ENCODE measurements at regions not wholly inside any gene's neighbourhood (a gene's known extent, or its start where the extent isn't known, plus 50 kb on each side); places are given as distances from the start of the nearest gene placed in this dataset.

DNA sequence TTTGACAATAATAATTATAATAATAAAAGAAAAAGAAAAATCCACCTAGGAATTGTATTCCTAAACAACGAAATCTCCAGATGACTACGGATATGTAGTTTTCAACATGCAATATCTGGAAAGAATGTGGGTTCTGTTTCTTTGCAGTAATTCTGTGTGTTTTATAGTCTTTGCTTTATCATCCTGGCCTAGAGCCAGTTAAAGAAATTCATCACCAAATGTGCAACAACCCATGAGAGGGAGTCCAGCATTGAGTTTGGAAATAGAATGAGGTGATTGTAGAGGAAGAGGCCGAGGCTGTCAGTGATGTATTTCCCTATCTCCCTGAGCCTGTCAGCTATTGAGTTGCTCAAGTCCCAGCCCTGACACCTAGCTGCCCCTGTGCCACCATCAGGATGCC lies 200.5 kb upstream of the DCN start:
- no peak overlapping the region for H3K4me3 ChIP-seq (replicated peaks; ENCODE audit: insufficient read depth, low read length)
- H3K27ac ChIP-seq (replicated peaks): no peak overlapping the region
- no peak for DNase-seq (ENCODE audit: low read depth in 1 of 2, low spot score in 1 of 2)
- TF ChIP-seq SPI1 (IDR thresholded peaks at IDR 0.05; ENCODE audit: borderline replicate concordance, low read depth) (no peak), GABPA (IDR thresholded peaks at IDR 0.05; ENCODE audit: low read depth) (no peak), POLR2AphosphoS5 (IDR thresholded peaks at IDR 0.05; ENCODE audit: low read depth) (no peak)
- TF ChIP-seq, protein P1, sequence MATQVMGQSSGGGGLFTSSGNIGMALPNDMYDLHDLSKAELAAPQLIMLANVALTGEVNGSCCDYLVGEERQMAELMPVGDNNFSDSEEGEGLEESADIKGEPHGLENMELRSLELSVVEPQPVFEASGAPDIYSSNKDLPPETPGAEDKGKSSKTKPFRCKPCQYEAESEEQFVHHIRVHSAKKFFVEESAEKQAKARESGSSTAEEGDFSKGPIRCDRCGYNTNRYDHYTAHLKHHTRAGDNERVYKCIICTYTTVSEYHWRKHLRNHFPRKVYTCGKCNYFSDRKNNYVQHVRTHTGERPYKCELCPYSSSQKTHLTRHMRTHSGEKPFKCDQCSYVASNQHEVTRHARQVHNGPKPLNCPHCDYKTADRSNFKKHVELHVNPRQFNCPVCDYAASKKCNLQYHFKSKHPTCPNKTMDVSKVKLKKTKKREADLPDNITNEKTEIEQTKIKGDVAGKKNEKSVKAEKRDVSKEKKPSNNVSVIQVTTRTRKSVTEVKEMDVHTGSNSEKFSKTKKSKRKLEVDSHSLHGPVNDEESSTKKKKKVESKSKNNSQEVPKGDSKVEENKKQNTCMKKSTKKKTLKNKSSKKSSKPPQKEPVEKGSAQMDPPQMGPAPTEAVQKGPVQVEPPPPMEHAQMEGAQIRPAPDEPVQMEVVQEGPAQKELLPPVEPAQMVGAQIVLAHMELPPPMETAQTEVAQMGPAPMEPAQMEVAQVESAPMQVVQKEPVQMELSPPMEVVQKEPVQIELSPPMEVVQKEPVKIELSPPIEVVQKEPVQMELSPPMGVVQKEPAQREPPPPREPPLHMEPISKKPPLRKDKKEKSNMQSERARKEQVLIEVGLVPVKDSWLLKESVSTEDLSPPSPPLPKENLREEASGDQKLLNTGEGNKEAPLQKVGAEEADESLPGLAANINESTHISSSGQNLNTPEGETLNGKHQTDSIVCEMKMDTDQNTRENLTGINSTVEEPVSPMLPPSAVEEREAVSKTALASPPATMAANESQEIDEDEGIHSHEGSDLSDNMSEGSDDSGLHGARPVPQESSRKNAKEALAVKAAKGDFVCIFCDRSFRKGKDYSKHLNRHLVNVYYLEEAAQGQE (IDR thresholded peaks at IDR 0.05; ENCODE audit: insufficient replicate concordance, low read depth): no peak
- TF ChIP-seq, protein P2, sequence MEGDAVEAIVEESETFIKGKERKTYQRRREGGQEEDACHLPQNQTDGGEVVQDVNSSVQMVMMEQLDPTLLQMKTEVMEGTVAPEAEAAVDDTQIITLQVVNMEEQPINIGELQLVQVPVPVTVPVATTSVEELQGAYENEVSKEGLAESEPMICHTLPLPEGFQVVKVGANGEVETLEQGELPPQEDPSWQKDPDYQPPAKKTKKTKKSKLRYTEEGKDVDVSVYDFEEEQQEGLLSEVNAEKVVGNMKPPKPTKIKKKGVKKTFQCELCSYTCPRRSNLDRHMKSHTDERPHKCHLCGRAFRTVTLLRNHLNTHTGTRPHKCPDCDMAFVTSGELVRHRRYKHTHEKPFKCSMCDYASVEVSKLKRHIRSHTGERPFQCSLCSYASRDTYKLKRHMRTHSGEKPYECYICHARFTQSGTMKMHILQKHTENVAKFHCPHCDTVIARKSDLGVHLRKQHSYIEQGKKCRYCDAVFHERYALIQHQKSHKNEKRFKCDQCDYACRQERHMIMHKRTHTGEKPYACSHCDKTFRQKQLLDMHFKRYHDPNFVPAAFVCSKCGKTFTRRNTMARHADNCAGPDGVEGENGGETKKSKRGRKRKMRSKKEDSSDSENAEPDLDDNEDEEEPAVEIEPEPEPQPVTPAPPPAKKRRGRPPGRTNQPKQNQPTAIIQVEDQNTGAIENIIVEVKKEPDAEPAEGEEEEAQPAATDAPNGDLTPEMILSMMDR (IDR thresholded peaks at IDR 0.05; ENCODE audit: insufficient read depth, low read length): no peak
- peaks cover 2% of the 10 kb centered on the region for H3K27me3 ChIP-seq (ENCODE audit: insufficient read depth, poor library complexity, severe bottlenecking)

DNA sequence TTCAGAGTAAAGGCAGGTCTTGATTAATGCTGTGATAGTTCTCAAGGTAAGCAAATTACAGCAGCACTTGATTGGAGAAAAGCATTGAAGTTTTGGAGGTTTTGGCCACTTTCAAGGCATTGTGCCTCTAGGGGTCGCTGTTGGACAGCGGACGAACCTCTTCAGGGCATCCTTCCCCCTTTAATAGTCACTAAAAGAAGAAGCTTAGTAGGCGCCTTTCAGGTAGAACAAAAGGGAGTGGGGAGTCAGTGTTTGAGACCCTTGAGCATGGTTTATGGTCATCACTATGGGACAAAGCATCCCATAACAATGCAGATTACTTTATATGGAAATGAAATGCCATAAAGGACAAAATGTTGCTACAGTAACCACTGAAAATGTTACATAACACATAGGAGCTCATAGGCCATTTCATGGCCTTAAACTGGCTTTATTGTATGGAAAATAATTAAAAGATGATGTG lies 199.5 kb upstream of the DCN start:
- TF ChIP-seq GABPA (IDR thresholded peaks at IDR 0.05; ENCODE audit: low read depth): no peak
- TF ChIP-seq, protein P2 (IDR thresholded peaks at IDR 0.05; ENCODE audit: insufficient read depth, low read length): peak; percentile 68
- TF ChIP-seq SPI1 (IDR thresholded peaks at IDR 0.05; ENCODE audit: borderline replicate concordance, low read depth): no peak
- TF ChIP-seq, protein P1 (IDR thresholded peaks at IDR 0.05; ENCODE audit: insufficient replicate concordance, low read depth): no peak
- H3K4me3 ChIP-seq (replicated peaks; ENCODE audit: insufficient read depth, low read length): no peak overlapping the region
- DNase-seq (ENCODE audit: low read depth in 1 of 2, low spot score in 1 of 2): peak; percentile 26 to 60
- peaks cover 2% of the 10 kb centered on the region for H3K27me3 ChIP-seq (ENCODE audit: insufficient read depth, poor library complexity, severe bottlenecking)
- H3K27ac ChIP-seq (replicated peaks): no peak overlapping the region

DNA sequence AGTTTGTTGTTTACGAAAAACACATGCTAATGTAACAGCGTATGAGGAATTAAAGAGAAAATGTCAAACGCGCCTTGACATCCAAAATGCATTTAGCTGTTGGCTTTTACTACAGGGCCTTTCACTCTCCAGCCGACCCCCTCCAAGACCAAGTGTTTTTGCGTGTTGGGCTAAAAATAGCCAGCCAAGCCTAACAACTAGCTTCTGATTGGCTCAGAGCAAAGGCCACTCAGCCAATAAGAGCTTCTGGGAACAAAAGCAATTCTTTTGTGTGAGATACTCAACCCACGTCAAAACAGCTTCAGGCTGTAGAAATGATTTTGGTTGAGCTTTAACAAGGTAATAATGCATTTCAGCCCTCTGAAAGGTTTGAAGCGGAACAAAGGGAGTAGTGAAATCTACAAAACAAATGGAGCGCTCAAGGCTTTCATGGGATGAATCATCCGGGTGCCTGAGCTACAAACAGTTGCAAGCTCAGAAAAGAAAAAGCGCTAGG lies 198.7 kb upstream of the DCN start:
- TF ChIP-seq, protein P2 (IDR thresholded peaks at IDR 0.05; ENCODE audit: insufficient read depth, low read length): no peak
- TF ChIP-seq SPI1 (IDR thresholded peaks at IDR 0.05; ENCODE audit: borderline replicate concordance, low read depth): no peak
- TF ChIP-seq POLR2AphosphoS5 (IDR thresholded peaks at IDR 0.05; ENCODE audit: low read depth): no peak
- TF ChIP-seq, protein P1 (IDR thresholded peaks at IDR 0.05; ENCODE audit: insufficient replicate concordance, low read depth): no peak
- TF ChIP-seq GABPA (IDR thresholded peaks at IDR 0.05; ENCODE audit: low read depth): no peak
- H3K4me3 ChIP-seq (replicated peaks; ENCODE audit: insufficient read depth, low read length): no peak overlapping the region
- no peak overlapping the region for H3K27ac ChIP-seq (replicated peaks)
- DNase-seq (ENCODE audit: low read depth in 1 of 2, low spot score in 1 of 2): no peak
- peaks cover 2% of the 10 kb centered on the region for H3K27me3 ChIP-seq (ENCODE audit: insufficient read depth, poor library complexity, severe bottlenecking)
